ENCODE measurements at regions not wholly inside any gene's neighbourhood (a gene's known extent, or its start where the extent isn't known, plus 50 kb on each side); places are given as distances from the start of the nearest gene placed in this dataset.

- no peaks in the 10 kb centered on the region for H3K23me2 ChIP-seq (ENCODE audit: low read depth, low read length)
- H3K4ac ChIP-seq (replicated peaks; ENCODE audit: insufficient read length, low read depth, low read length): no peak overlapping the region
- no peak overlapping the region for H2BK120ac ChIP-seq (replicated peaks; ENCODE audit: low read depth, low read length)
- no peak overlapping the region for H3K56ac ChIP-seq (replicated peaks; ENCODE audit: insufficient read length, low read depth, low read length)
- 89% methylated on average over 3 of the region's 3 CpGs; no CpG with 5 or more reads in 1 of the 2 experiments for WGBS, 2 experiments (ENCODE audit: extremely low coverage in 1 of 2, insufficient coverage in 1 of 2, insufficient read length in 1 of 2, insufficient replicate concordance in 2 of 2, low coverage in 1 of 2, low lambda C conversion rate in 2 of 2, missing lambda C conversion rate in 1 of 2)
- H4K91ac ChIP-seq (replicated peaks; ENCODE audit: insufficient read length, low read length): no peak overlapping the region
- no peaks in the 10 kb centered on the region for H3K4me1 ChIP-seq (replicated peaks in 1 of 4; ENCODE audit: control insufficient read depth in 3 of 4, insufficient read depth in 4 of 4, low read length in 3 of 4)
- no peak overlapping the region for H2BK5ac ChIP-seq (ENCODE audit: low read depth, low read length)
- no peak overlapping the region for H2BK15ac ChIP-seq (ENCODE audit: low read length)
- FAIRE-seq (no peak), DNase-seq (ENCODE audit: low read depth in 1 of 2, low spot score in 2 of 2) (no peak)
- H3K79me2 ChIP-seq (ENCODE audit: control insufficient read depth in 1 of 2, insufficient read depth in 2 of 2, low read length in 2 of 2): no peaks in the 10 kb centered on the region
- no peak overlapping the region for H3K9ac ChIP-seq (replicated peaks in 1 of 4; ENCODE audit: extremely low read depth in 1 of 4, low read depth in 3 of 4, low read length in 3 of 4)
- H3K23ac ChIP-seq (ENCODE audit: insufficient read length): no peak overlapping the region
- no peak overlapping the region for H3K18ac ChIP-seq (ENCODE audit: extremely low read depth, low read length)
- H3K9me3 ChIP-seq (ENCODE audit: insufficient read depth in 2 of 2, low read depth in 1 of 2, low read length in 1 of 2): no peaks in the 10 kb centered on the region
- no peak overlapping the region for H3K4me2 ChIP-seq (ENCODE audit: insufficient read depth in 1 of 2, low read depth in 2 of 2, low read length in 2 of 2)
- no peak overlapping the region for H2BK12ac ChIP-seq (ENCODE audit: low read depth, low read length)
- CTCF ChIA-PET (ENCODE audit: partially characterized antibody): interaction anchor here (1.1 kb wide), 1 partner anchor 77 kb away, joined by 3 read pairs; no protein-coding TSS in a partner anchor
- no peak overlapping the region for H2AK5ac ChIP-seq (ENCODE audit: low read depth, low read length)
- H4K20me1 ChIP-seq (replicated peaks in 1 of 2; ENCODE audit: control insufficient read depth in 1 of 2, insufficient read depth in 2 of 2, low read length in 2 of 2): no peaks in the 10 kb centered on the region
- no peak overlapping the region for H4K5ac ChIP-seq (ENCODE audit: insufficient read length, low read depth, low read length)
- no peaks in the 10 kb centered on the region for H3K36me3 ChIP-seq (ENCODE audit: control insufficient read depth in 2 of 4, insufficient read depth in 4 of 4, low read length in 3 of 4)
- POLR2A ChIA-PET (ENCODE audit: partially characterized antibody): no interaction called here
- H2AFZ ChIP-seq (ENCODE audit: low read length): no peak overlapping the region
- H3K79me1 ChIP-seq (ENCODE audit: low read depth, low read length): no peaks in the 10 kb centered on the region
- no peak overlapping the region for H3K4me3 ChIP-seq (ENCODE audit: extremely low read depth in 1 of 4, insufficient read depth in 2 of 4, low read depth in 3 of 4, low read length in 4 of 4)
- H3K14ac ChIP-seq (ENCODE audit: insufficient read length): no peak overlapping the region
- H2BK20ac ChIP-seq (ENCODE audit: low read length): no peak overlapping the region
- no peak overlapping the region for H4K8ac ChIP-seq (ENCODE audit: extremely low read depth, insufficient read depth, low read length)
- no peak overlapping the region for H3K27ac ChIP-seq (ENCODE audit: low read depth, low read length)
- no peak for TF ChIP-seq TAF7 (optimal IDR thresholded peaks at IDR 0.05; ENCODE audit: borderline replicate concordance, low read depth, low read length)
- no peak for TF ChIP-seq RFX5 (IDR thresholded peaks at IDR 0.05; ENCODE audit: borderline replicate concordance, low read depth, low read length)
- no peak for TF ChIP-seq TBP (IDR thresholded peaks at IDR 0.05; ENCODE audit: low read depth, low read length)
- no peak for TF ChIP-seq POU5F1 (IDR thresholded peaks at IDR 0.05; ENCODE audit: low read depth, low read length)
- TF ChIP-seq MAFK (IDR thresholded peaks at IDR 0.05; ENCODE audit: low read depth, low read length): peak; percentile 27; the same call in 1 of the 2 replicates
- no peak for TF ChIP-seq FOSL1 (IDR thresholded peaks at IDR 0.05; ENCODE audit: insufficient read depth, low read depth, low read length)
- H3K27me3 ChIP-seq (replicated peaks in 1 of 4; ENCODE audit: control insufficient read depth in 3 of 4, extremely low read depth in 1 of 4, insufficient read depth in 3 of 4, low read length in 3 of 4): no peaks in the 10 kb centered on the region
These were observed 610.7 kb upstream of the ADGRL2 start for GRCh38 chr1:81190003-81190402.

Data from H1 (cell line).